ENCODE measurements at regions not wholly inside any gene's neighbourhood (a gene's known extent, or its start where the extent isn't known, plus 50 kb on each side); places are given as distances from the start of the nearest gene placed in this dataset.

DNA sequence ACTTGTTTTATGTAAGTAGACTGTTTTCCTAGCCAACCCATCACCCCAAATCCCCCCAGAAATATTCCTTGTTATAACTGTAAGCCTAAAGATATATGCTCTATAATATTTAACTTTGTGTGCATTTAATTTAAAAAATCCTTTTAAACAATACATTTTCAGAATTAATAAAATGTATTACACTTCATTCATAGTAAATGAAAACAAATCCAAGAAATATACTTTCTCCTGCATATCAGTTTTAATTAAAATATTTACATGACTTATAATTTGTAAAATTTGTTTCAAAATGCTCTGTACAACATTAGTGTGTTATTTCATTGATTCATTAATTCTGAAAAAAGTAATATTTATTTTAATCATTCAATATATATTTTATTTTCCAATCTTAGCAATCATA, 669.1 kb upstream of the PCDH20 start:
- no peaks in the 10 kb centered on the region for H3K79me1 ChIP-seq (ENCODE audit: insufficient read depth, low read depth, low read length, poor library complexity, severe bottlenecking)
- no peaks in the 10 kb centered on the region for H3K4me1 ChIP-seq (ENCODE audit: insufficient read depth, low read length)
- TF ChIP-seq, protein P1, sequence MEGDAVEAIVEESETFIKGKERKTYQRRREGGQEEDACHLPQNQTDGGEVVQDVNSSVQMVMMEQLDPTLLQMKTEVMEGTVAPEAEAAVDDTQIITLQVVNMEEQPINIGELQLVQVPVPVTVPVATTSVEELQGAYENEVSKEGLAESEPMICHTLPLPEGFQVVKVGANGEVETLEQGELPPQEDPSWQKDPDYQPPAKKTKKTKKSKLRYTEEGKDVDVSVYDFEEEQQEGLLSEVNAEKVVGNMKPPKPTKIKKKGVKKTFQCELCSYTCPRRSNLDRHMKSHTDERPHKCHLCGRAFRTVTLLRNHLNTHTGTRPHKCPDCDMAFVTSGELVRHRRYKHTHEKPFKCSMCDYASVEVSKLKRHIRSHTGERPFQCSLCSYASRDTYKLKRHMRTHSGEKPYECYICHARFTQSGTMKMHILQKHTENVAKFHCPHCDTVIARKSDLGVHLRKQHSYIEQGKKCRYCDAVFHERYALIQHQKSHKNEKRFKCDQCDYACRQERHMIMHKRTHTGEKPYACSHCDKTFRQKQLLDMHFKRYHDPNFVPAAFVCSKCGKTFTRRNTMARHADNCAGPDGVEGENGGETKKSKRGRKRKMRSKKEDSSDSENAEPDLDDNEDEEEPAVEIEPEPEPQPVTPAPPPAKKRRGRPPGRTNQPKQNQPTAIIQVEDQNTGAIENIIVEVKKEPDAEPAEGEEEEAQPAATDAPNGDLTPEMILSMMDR (conservative IDR thresholded peaks at IDR 0.05) = no peak
- DNase-seq = no peak
- no peak overlapping the region for H3K23ac ChIP-seq (ENCODE audit: insufficient read length, low read depth, low read length)
- no peak overlapping the region for H2AK5ac ChIP-seq (ENCODE audit: insufficient read length, low read length)
- H3K4me3 Mint-ChIP-seq = no peak overlapping the region
- no peak overlapping the region for H3K27ac Mint-ChIP-seq
- peaks cover 11% of the 10 kb centered on the region in 2 experiments for H3K4me1 Mint-ChIP-seq
- no peak overlapping the region for H3K9ac ChIP-seq (ENCODE audit: extremely low read depth, insufficient read length, low read length)
- H3K9me3 Mint-ChIP-seq = no peaks in the 10 kb centered on the region
- no peak overlapping the region for H2BK12ac ChIP-seq (ENCODE audit: insufficient read length, low read depth, low read length)
- H3K18ac ChIP-seq (ENCODE audit: insufficient read length, low read depth, low read length) = no peak overlapping the region
- H3K4me2 ChIP-seq (ENCODE audit: insufficient read depth, insufficient read length, low read length) = no peak overlapping the region
- no peak overlapping the region for H3K27ac ChIP-seq (ENCODE audit: insufficient read length, low read depth, low read length)
- H3K36me3 Mint-ChIP-seq (ENCODE audit: insufficient read depth in 1 of 3, low read depth in 3 of 3) = no peaks in the 10 kb centered on the region
- H2BK120ac ChIP-seq (ENCODE audit: low read depth, low read length, poor library complexity, severe bottlenecking) = no peak overlapping the region
- H3K79me2 ChIP-seq (ENCODE audit: insufficient read depth, low read length) = no peaks in the 10 kb centered on the region
- no peak overlapping the region for H2BK15ac ChIP-seq (ENCODE audit: low read depth, low read length)
- H3K23me2 ChIP-seq (ENCODE audit: insufficient read length, low read depth, low read length, poor library complexity, severe bottlenecking) = no peaks in the 10 kb centered on the region
- no peak overlapping the region for H2AFZ ChIP-seq (ENCODE audit: low read length)
- no peaks in the 10 kb centered on the region for H3K27me3 ChIP-seq (ENCODE audit: insufficient read depth, low read length)
- H3K14ac ChIP-seq (ENCODE audit: insufficient read depth, low read length) = no peak overlapping the region
- no peak overlapping the region for H4K8ac ChIP-seq (replicated peaks; ENCODE audit: insufficient read length, low read depth, low read length)
- no peak overlapping the region for H4K91ac ChIP-seq (ENCODE audit: insufficient read length, low read depth, low read length)
- H4K5ac ChIP-seq (ENCODE audit: insufficient read length, low read depth, low read length) = no peak overlapping the region
- no peak overlapping the region for H3T11ph ChIP-seq (ENCODE audit: low read length)
- H3K27me3 Mint-ChIP-seq (ENCODE audit: low read depth) = no peaks in the 10 kb centered on the region
- H3K4ac ChIP-seq (ENCODE audit: low read depth, low read length) = no peak overlapping the region
- H3K56ac ChIP-seq (ENCODE audit: insufficient read length, low read depth, low read length) = no peak overlapping the region
- no peaks in the 10 kb centered on the region for H4K20me1 ChIP-seq (ENCODE audit: control insufficient read depth, insufficient read depth, insufficient read length)
- H3K9me3 ChIP-seq (ENCODE audit: control insufficient read depth, low read depth, low read length) = no peaks in the 10 kb centered on the region
- H2BK20ac ChIP-seq (ENCODE audit: low read depth, low read length, poor library complexity, severe bottlenecking) = no peak overlapping the region
- H2BK5ac ChIP-seq (ENCODE audit: insufficient read length, low read length) = no peak overlapping the region
